Endothelial cell (in vitro differentiated cells): ENCODE measurements at regions not wholly inside any gene's neighbourhood (a gene's known extent, or its start where the extent isn't known, plus 50 kb on each side); places are given as distances from the start of the nearest gene placed in this dataset.

Source experiments
- DNase-seq: peaks from one replicate; pipeline ENCODE4 v3.0.0; 2021; ENCODE audit warnings: low spot score
- H3K27ac Mint-ChIP-seq: one replicate; pipeline ENCODE4 v1.8.0; 2021; ENCODE audit warnings: mixed read lengths, inconsistent platforms; ENCODE audit not compliant: unreplicated experiment
- H3K27me3 Mint-ChIP-seq: one replicate; pipeline ENCODE4 v1.8.0; 2021; ENCODE audit warnings: mild to moderate bottlenecking, moderate library complexity, mixed read lengths, inconsistent platforms; ENCODE audit not compliant: unreplicated experiment
- H3K36me3 Mint-ChIP-seq: one replicate; pipeline ENCODE4 v1.8.0; 2021; ENCODE audit warnings: mild to moderate bottlenecking, low read depth, mixed read lengths, inconsistent platforms; ENCODE audit not compliant: unreplicated experiment
- H3K4me1 Mint-ChIP-seq: one replicate; pipeline ENCODE4 v1.8.0; 2021; ENCODE audit warnings: mild to moderate bottlenecking, mixed read lengths, inconsistent platforms; ENCODE audit not compliant: unreplicated experiment
- H3K4me3 Mint-ChIP-seq: one replicate; pipeline ENCODE4 v1.8.0; 2021; ENCODE audit warnings: mild to moderate bottlenecking, mixed read lengths, inconsistent platforms; ENCODE audit not compliant: unreplicated experiment
- H3K9me3 Mint-ChIP-seq: one replicate; pipeline ENCODE4 v1.8.0; 2021; ENCODE audit warnings: mixed read lengths, inconsistent platforms; ENCODE audit not compliant: unreplicated experiment
- TF ChIP-seq, protein P1 (sequence below): fragments of 200-600 bp; sonication (generic); IDR thresholded peaks from one replicate; pipeline ENCODE4 v1.5.0; 2021; ENCODE audit warnings: antibody characterized with exemption; ENCODE audit not compliant: unreplicated experiment

DNA sequence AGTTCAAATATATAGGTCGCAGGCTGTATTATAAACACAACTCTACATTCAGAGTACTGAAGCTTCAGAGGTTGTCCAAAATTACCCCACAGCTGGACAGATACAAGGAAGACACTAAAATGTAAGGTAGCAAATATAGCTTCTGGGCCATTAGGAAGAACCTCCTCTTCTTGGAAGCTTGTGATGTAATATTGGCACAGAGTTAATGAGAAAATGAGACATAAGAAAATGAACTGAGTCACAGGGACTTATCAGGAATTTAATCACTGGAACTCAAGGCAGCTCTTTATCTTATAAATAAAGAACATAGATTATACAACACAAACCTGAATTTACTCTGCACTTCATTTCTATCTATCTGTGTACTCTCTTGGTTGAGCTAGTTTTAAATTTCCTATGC is 344.7 kb downstream of the PCDH10 start:
- H3K27me3 Mint-ChIP-seq, result no peaks in the 10 kb centered on the region
- no peak for DNase-seq
- no peak overlapping the region for H3K27ac Mint-ChIP-seq
- H3K4me1 Mint-ChIP-seq, result no peaks in the 10 kb centered on the region
- H3K9me3 Mint-ChIP-seq, result no peaks in the 10 kb centered on the region
- H3K4me3 Mint-ChIP-seq, result no peak overlapping the region
- no peaks in the 10 kb centered on the region for H3K36me3 Mint-ChIP-seq
- TF ChIP-seq, protein P1, sequence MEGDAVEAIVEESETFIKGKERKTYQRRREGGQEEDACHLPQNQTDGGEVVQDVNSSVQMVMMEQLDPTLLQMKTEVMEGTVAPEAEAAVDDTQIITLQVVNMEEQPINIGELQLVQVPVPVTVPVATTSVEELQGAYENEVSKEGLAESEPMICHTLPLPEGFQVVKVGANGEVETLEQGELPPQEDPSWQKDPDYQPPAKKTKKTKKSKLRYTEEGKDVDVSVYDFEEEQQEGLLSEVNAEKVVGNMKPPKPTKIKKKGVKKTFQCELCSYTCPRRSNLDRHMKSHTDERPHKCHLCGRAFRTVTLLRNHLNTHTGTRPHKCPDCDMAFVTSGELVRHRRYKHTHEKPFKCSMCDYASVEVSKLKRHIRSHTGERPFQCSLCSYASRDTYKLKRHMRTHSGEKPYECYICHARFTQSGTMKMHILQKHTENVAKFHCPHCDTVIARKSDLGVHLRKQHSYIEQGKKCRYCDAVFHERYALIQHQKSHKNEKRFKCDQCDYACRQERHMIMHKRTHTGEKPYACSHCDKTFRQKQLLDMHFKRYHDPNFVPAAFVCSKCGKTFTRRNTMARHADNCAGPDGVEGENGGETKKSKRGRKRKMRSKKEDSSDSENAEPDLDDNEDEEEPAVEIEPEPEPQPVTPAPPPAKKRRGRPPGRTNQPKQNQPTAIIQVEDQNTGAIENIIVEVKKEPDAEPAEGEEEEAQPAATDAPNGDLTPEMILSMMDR, result no peak

DNA sequence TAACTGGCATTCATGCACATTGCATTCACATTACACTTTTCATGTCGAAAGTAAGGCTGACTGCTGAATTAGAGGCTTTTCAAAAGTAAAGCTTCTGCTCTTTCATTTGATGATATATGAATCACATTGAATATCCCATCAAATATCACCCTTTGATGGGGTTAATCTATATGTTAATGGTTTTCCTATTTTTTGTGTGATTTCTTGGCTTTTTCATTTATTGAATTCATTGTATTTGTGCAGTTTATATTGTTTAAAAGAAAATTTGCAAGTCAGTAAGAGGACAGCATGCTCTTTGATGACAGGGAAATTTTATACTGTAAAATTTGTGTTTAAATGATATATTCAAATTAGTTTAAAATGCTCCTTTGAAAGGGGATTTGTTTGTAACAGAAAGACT is 344.1 kb downstream of the PCDH10 start:
- no peaks in the 10 kb centered on the region for H3K27me3 Mint-ChIP-seq
- H3K36me3 Mint-ChIP-seq, result no peaks in the 10 kb centered on the region
- no peak overlapping the region for H3K4me3 Mint-ChIP-seq
- DNase-seq, result no peak
- no peaks in the 10 kb centered on the region for H3K9me3 Mint-ChIP-seq
- H3K27ac Mint-ChIP-seq, result no peak overlapping the region
- TF ChIP-seq, protein P1, result no peak
- H3K4me1 Mint-ChIP-seq, result no peaks in the 10 kb centered on the region

GRCh38 chr4:133484287-133484686 is 335.2 kb downstream of the PCDH10 start:
- H3K4me1 Mint-ChIP-seq, result no peaks in the 10 kb centered on the region
- H3K4me3 Mint-ChIP-seq, result no peak overlapping the region
- H3K27me3 Mint-ChIP-seq, result no peaks in the 10 kb centered on the region
- no peak overlapping the region for H3K27ac Mint-ChIP-seq
- H3K9me3 Mint-ChIP-seq, result no peaks in the 10 kb centered on the region
- DNase-seq, result no peak
- H3K36me3 Mint-ChIP-seq, result no peaks in the 10 kb centered on the region
- TF ChIP-seq, protein P1, result no peak

DNA sequence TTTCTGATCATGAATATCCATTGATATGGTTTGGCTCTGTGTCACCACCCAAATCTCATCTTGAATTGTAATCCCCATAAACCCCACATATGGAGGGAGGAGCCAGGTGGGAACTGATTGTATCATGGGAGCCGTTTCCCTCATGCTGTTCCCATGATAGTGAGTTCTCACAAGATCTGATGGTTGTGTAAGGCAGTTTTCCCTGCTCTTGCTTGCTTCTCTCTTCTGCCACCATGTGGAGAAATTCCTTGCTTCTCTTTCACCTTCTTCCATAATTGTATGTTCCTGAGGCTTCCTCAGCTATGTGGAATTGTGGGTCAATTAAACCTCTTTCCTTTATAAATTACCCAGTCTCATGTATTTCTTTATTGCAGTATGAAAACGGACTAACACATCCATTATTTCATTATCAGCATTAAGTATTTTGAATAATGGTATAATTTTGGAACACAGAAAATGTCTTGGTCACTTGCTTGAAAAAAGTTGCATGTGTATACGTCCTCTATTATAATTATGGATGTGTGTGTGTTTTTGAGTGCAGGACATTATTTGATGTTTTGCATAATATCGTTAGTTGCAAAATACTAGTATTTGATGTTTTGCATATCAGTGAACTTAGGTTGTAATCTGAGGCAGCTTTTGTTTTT is 334.6 kb downstream of the PCDH10 start:
- Mint-ChIP-seq H3K4me3 (no peak overlapping the region), H3K27ac (no peak overlapping the region), H3K4me1 (no peaks in the 10 kb centered on the region), H3K9me3 (no peaks in the 10 kb centered on the region), H3K27me3 (no peaks in the 10 kb centered on the region), H3K36me3 (no peaks in the 10 kb centered on the region)
- peak; percentile 17 for DNase-seq
- TF ChIP-seq, protein P1, result no peak

GRCh38 chr4:133476063-133476462 is 327.0 kb downstream of the PCDH10 start:
- no peak for DNase-seq
- TF ChIP-seq, protein P1, result no peak
- Mint-ChIP-seq H3K27ac (no peak overlapping the region), H3K9me3 (no peaks in the 10 kb centered on the region), H3K4me1 (no peaks in the 10 kb centered on the region), H3K4me3 (no peak overlapping the region), H3K36me3 (no peaks in the 10 kb centered on the region), H3K27me3 (peaks cover 1% of the 10 kb centered on the region)
